ENCODE measurements at regions not wholly inside any gene's neighbourhood (a gene's known extent, or its start where the extent isn't known, plus 50 kb on each side); places are given as distances from the start of the nearest gene placed in this dataset.
"Not testable (repeated sequence)": the region's sequence is repeated elsewhere in the genome, so short reads cannot be mapped to it uniquely, and the experiment has no call there.

GRCh38 chr6:148001844-148002642, 340.6 kb upstream of the SASH1 start:
- no peak for TF ChIP-seq CTCF (IDR thresholded peaks at IDR 0.05; ENCODE audit: low read depth, low read length)
- DNase-seq (ENCODE audit: low read depth in 2 of 2): no peak
- H3K4me3 ChIP-seq (replicated peaks in 1 of 2; ENCODE audit: low read depth in 2 of 2, low read length in 2 of 2): no peak overlapping the region

GRCh38 chr6:148004651-148005050, 338.0 kb upstream of the SASH1 start:
- no peak overlapping the region for H3K4me3 ChIP-seq (replicated peaks in 1 of 2; ENCODE audit: low read depth in 2 of 2, low read length in 2 of 2)
- no peak for DNase-seq (ENCODE audit: low read depth in 2 of 2)

GRCh38 chr6:148005806-148006205, 336.8 kb upstream of the SASH1 start:
- TF ChIP-seq CTCF (IDR thresholded peaks at IDR 0.05; ENCODE audit: low read depth, low read length): no peak

More at GRCh38 chr6:148004651-148005050, 338.0 kb upstream of the SASH1 start:
- no peak for TF ChIP-seq CTCF (IDR thresholded peaks at IDR 0.05; ENCODE audit: low read depth, low read length)

GRCh38 chr6:148010516-148010915, 332.1 kb upstream of the SASH1 start:
- DNase-seq (ENCODE audit: low read depth in 2 of 2); H3K4me3 ChIP-seq (replicated peaks in 1 of 2; ENCODE audit: low read depth in 2 of 2, low read length in 2 of 2): not testable (repeated sequence)

More at GRCh38 chr6:148005806-148006205, 336.8 kb upstream of the SASH1 start:
- no peak for DNase-seq (ENCODE audit: low read depth in 2 of 2)
- H3K4me3 ChIP-seq (replicated peaks in 1 of 2; ENCODE audit: low read depth in 2 of 2, low read length in 2 of 2): no peak overlapping the region

GRCh38 chr6:148016013-148016412, 326.6 kb upstream of the SASH1 start:
- no peak for TF ChIP-seq CTCF (IDR thresholded peaks at IDR 0.05; ENCODE audit: low read depth, low read length)
- DNase-seq (ENCODE audit: low read depth in 2 of 2): no peak
- H3K4me3 ChIP-seq (replicated peaks in 1 of 2; ENCODE audit: low read depth in 2 of 2, low read length in 2 of 2): no peak overlapping the region

GRCh38 chr6:148021165-148021564, 321.5 kb upstream of the SASH1 start:
- H3K4me3 ChIP-seq (replicated peaks in 1 of 2; ENCODE audit: low read depth in 2 of 2, low read length in 2 of 2): no peak overlapping the region
- DNase-seq (ENCODE audit: low read depth in 2 of 2): peak in 1 of 2 donors; percentile 1
- TF ChIP-seq CTCF (IDR thresholded peaks at IDR 0.05; ENCODE audit: low read depth, low read length): no peak

- no peak for DNase-seq (ENCODE audit: low read depth in 2 of 2)
- no peak for TF ChIP-seq CTCF (IDR thresholded peaks at IDR 0.05; ENCODE audit: low read depth, low read length)
Measured at GRCh38 chr6:148021699-148022098, 320.9 kb upstream of the SASH1 start.

GRCh38 chr6:148022279-148022678, 320.4 kb upstream of the SASH1 start:
- not testable (repeated sequence) for DNase-seq (ENCODE audit: low read depth in 2 of 2); H3K4me3 ChIP-seq (replicated peaks in 1 of 2; ENCODE audit: low read depth in 2 of 2, low read length in 2 of 2)

More at GRCh38 chr6:148021699-148022098, 320.9 kb upstream of the SASH1 start:
- no peak overlapping the region for H3K4me3 ChIP-seq (replicated peaks in 1 of 2; ENCODE audit: low read depth in 2 of 2, low read length in 2 of 2)
